Endothelial cell of umbilical vein (primary cell): ENCODE measurements at regions not wholly inside any gene's neighbourhood (a gene's known extent, or its start where the extent isn't known, plus 50 kb on each side); places are given as distances from the start of the nearest gene placed in this dataset.

Experiments used
- BruUV-seq: library from RNA; stranded (reverse); fragments of 400-500 nt; replicated peaks from 2 replicates; lab custom pipeline; 2021; lab: Mats Ljungman, UMichigan
- CTCF ChIA-PET: fragments of 300-600, 350-600 bp; sonication (Branson Sonifier 250); formaldehyde crosslinking; loops from one replicate; lab custom pipeline; 2021; ENCODE audit warnings: antibody characterized with exemption, inconsistent platforms; lab: Charles Lee
- POLR2A ChIA-PET: fragments of 300-600, 350-600 bp; sonication (Branson Sonifier 250); formaldehyde crosslinking; loops from one replicate; lab custom pipeline; 2021; ENCODE audit warnings: antibody characterized with exemption, inconsistent platforms; lab: Charles Lee
- DNase-seq: peaks from one replicate; pipeline ENCODE4 v3.0.0-alpha.2; 2011; ENCODE audit warnings: low read depth, low spot score
- FAIRE-seq: peaks from 2 replicates; lab custom pipeline; 2011; peaks lifted over from hg19 to GRCh38; lab: Jason Lieb, UNC
- H2AFZ ChIP-seq: 2 replicates; pipeline ENCODE4 v1.6.0; 2012; ENCODE audit warnings: low read depth, low read length, control low read depth, inconsistent platforms
- H3K27ac ChIP-seq: 2 replicates; pipeline ENCODE4 v1.5.1; 2011; ENCODE audit warnings: low read depth, mild to moderate bottlenecking, control low read depth, low read length, moderate library complexity; ENCODE audit not compliant: insufficient read depth
- H3K27me3 ChIP-seq, 2 experiments: 2 replicates each; pipeline versions ENCODE4 v1.6.0 to v1.6.1; 2011; ENCODE audit warnings: low read length in 2 of 2, mixed read lengths in 1 of 2; ENCODE audit not compliant: control insufficient read depth in 2 of 2, insufficient read depth in 2 of 2
- H3K36me3 ChIP-seq, 2 experiments: 2 replicates in 1 of 2; 3 replicates in 1 of 2; pipeline ENCODE4 v1.5.1; 2011; ENCODE audit warnings: low read length in 2 of 2, mild to moderate bottlenecking in 1 of 2, moderate library complexity in 1 of 2; ENCODE audit not compliant: control insufficient read depth in 2 of 2, insufficient read depth in 2 of 2; ENCODE audit errors: extremely low read depth in 1 of 2
- H3K4me1 ChIP-seq: 3 replicates; pipeline ENCODE4 v1.5.1; 2011; ENCODE audit warnings: mild to moderate bottlenecking, low read length; ENCODE audit not compliant: control insufficient read depth, insufficient read depth; ENCODE audit errors: extremely low read depth
- H3K4me2 ChIP-seq: 2 replicates; pipeline ENCODE4 v1.6.1; 2011; ENCODE audit warnings: low read length, control low read depth, mixed read lengths; ENCODE audit not compliant: insufficient read depth
- H3K4me3 ChIP-seq, 3 experiments: fragments of 200-600 bp in 1 of 3; sonication (generic), shearing (Covaris generic) in 1 of 3; replicated peaks in 1 of 3; 2 replicates each; pipeline ENCODE4 v1.5.1; 2011 to 2016; ENCODE audit warnings: control low read depth in 3 of 3, low read length in 3 of 3, mild to moderate bottlenecking in 2 of 3, inconsistent platforms in 1 of 3, low read depth in 1 of 3, moderate library complexity in 1 of 3; ENCODE audit not compliant: insufficient read depth in 1 of 3
- H3K79me2 ChIP-seq: 2 replicates; pipeline ENCODE4 v1.6.0; 2012; ENCODE audit warnings: low read length, inconsistent platforms; ENCODE audit not compliant: control insufficient read depth, insufficient read depth
- H3K9ac ChIP-seq: replicated peaks from 2 replicates; pipeline ENCODE3; 2011; ENCODE audit warnings: low read length, control low read depth; ENCODE audit not compliant: insufficient read depth; ENCODE audit errors: extremely low read depth
- H3K9me1 ChIP-seq: replicated peaks from 3 replicates; pipeline ENCODE4 v1.6.0; 2011; ENCODE audit warnings: mild to moderate bottlenecking, low read length; ENCODE audit not compliant: control insufficient read depth, insufficient read depth; ENCODE audit errors: extremely low read depth
- H3K9me3 ChIP-seq: replicated peaks from 2 replicates; pipeline ENCODE4 v1.5.1; 2012; ENCODE audit warnings: low read length, inconsistent platforms; ENCODE audit not compliant: control insufficient read depth, insufficient read depth
- H4K20me1 ChIP-seq: replicated peaks from 2 replicates; pipeline ENCODE3; 2011; ENCODE audit warnings: mild to moderate bottlenecking, low read length; ENCODE audit not compliant: control insufficient read depth, insufficient read depth; ENCODE audit errors: extremely low read depth
- CTCF ChIP-seq, 2 donors: IDR thresholded peaks; 1 replicate in 1 of 2; 2 replicates in 1 of 2; pipeline ENCODE4 v1.5.1; 2011; ENCODE audit warnings: low read length in 2 of 2, mild to moderate bottlenecking in 2 of 2, moderate library complexity in 2 of 2, control low read depth in 1 of 2, inconsistent platforms in 1 of 2, low read depth in 1 of 2; ENCODE audit not compliant: insufficient read depth in 1 of 2; ENCODE audit errors: extremely low read depth in 1 of 2
- EZH2 ChIP-seq: IDR thresholded peaks from 2 replicates; pipeline ENCODE4 v1.6.1; 2012; ENCODE audit warnings: borderline replicate concordance, low read depth, mild to moderate bottlenecking, moderate library complexity, low read length, inconsistent platforms; ENCODE audit not compliant: severe bottlenecking
- FOS ChIP-seq: IDR thresholded peaks from 2 replicates; pipeline ENCODE4 v1.6.1; 2011; ENCODE audit warnings: mild to moderate bottlenecking, low read length, moderate library complexity, borderline replicate concordance; ENCODE audit not compliant: insufficient read depth
- GATA2 ChIP-seq: IDR thresholded peaks from 2 replicates; pipeline ENCODE4 v1.7.0; 2011; ENCODE audit warnings: low read depth, mild to moderate bottlenecking, moderate library complexity, mixed read lengths, low read length; ENCODE audit not compliant: insufficient read length, insufficient read depth
- JUN ChIP-seq: IDR thresholded peaks from 2 replicates; pipeline ENCODE4 v1.6.1; 2011; ENCODE audit warnings: borderline replicate concordance, low read depth; ENCODE audit not compliant: insufficient read length, insufficient read depth
- MAX ChIP-seq: IDR thresholded peaks from 2 replicates; pipeline ENCODE4 v1.6.1; 2011; ENCODE audit not compliant: insufficient read depth, insufficient read length
- MYC ChIP-seq: IDR thresholded peaks from one replicate; pipeline ENCODE4 v1.6.1; 2011; ENCODE audit warnings: mild to moderate bottlenecking, low read depth, low read length
- POLR2A ChIP-seq: IDR thresholded peaks from 2 replicates; pipeline ENCODE4 v1.6.1; 2012; ENCODE audit warnings: low read depth, mild to moderate bottlenecking, control low read depth, low read length
- POLR2AphosphoS5 ChIP-seq: IDR thresholded peaks from 2 replicates; pipeline ENCODE4 v1.6.1; 2012; ENCODE audit warnings: low read depth, mild to moderate bottlenecking, control low read depth, low read length, moderate library complexity; ENCODE audit not compliant: insufficient read depth
- dilution Hi-C: fragments of 300-500 bp; cut with MboI; formaldehyde crosslinking; loops from one replicate; pipeline ENCODE4 v1.15.0; 2019; ENCODE audit warnings: low sequenced_read_pairs; ENCODE audit not compliant: extremely low pct_ligation_motif_present
- intact Hi-C: fragments of 100-400 bp; cut with micrococcal nuclease; formaldehyde crosslinking; loops from one replicate; pipeline ENCODE4 v1.10.0; 2022

GRCh38 chr4:23369331-23369730, 520.5 kb downstream of the PPARGC1A start:
- dilution Hi-C loops (no loop called here), intact Hi-C loops (no loop called here)
- no peak overlapping the region for H3K4me2 ChIP-seq
- no peaks in the 10 kb centered on the region for H3K27me3 ChIP-seq
- H3K9ac ChIP-seq, result no peak overlapping the region
- H3K27ac ChIP-seq, result no peak overlapping the region
- FAIRE-seq, result no peak
- H3K9me3 ChIP-seq, result peaks cover 2% of the 10 kb centered on the region
- no peaks in the 10 kb centered on the region for H3K36me3 ChIP-seq
- POLR2A ChIA-PET, result no interaction called here
- CTCF ChIA-PET, result no interaction called here
- H3K79me2 ChIP-seq, result no peaks in the 10 kb centered on the region
- no peak overlapping the region for H3K4me3 ChIP-seq
- no peaks in the 10 kb centered on the region for H4K20me1 ChIP-seq
- no peak for TF ChIP-seq GATA2
- TF ChIP-seq POLR2AphosphoS5, result no peak
- no peak for TF ChIP-seq MAX
- no peak for TF ChIP-seq EZH2
- no peak for TF ChIP-seq JUN
- no peak for TF ChIP-seq FOS
- TF ChIP-seq CTCF (IDR thresholded peaks at IDR 0.05; ENCODE audit: extremely low read depth in 1 of 2, insufficient read depth in 1 of 2, low read depth in 1 of 2, low read length in 2 of 2), result no peak
- no peak for TF ChIP-seq MYC
- no peak for TF ChIP-seq POLR2A
- H2AFZ ChIP-seq, result no peak overlapping the region
- no TSS peak for BruUV-seq
- DNase-seq, result no peak
- H3K4me1 ChIP-seq, result no peaks in the 10 kb centered on the region
- no peaks in the 10 kb centered on the region for H3K9me1 ChIP-seq
